Memory B cell (primary cell): ENCODE measurements at regions not wholly inside any gene's neighbourhood (a gene's known extent, or its start where the extent isn't known, plus 50 kb on each side); places are given as distances from the start of the nearest gene placed in this dataset.
"Not testable (repeated sequence)": the region's sequence is repeated elsewhere in the genome, so short reads cannot be mapped to it uniquely, and the experiment has no call there.

ENCODE experiments used
- ATAC-seq: fragments of 150-1000 bp; cut with Tn5 transposase; 2 replicates; pipeline ENCODE4 v1.10.0; 2021; ENCODE audit warnings: low read depth, mild to moderate bottlenecking, moderate library complexity
- DNase-seq, 2 donors: peaks; one replicate each; pipeline ENCODE4 v3.0.0; 2022; ENCODE audit warnings: low spot score in 2 of 2
- H3K27ac Mint-ChIP-seq: one replicate; pipeline ENCODE4 v1.8.0; 2022; ENCODE audit warnings: mild to moderate bottlenecking, moderate library complexity, mixed read lengths
- H3K27me3 Mint-ChIP-seq: one replicate; pipeline ENCODE4 v1.8.0; 2022; ENCODE audit warnings: mixed read lengths
- H3K36me3 Mint-ChIP-seq: one replicate; pipeline ENCODE4 v1.8.0; 2022; ENCODE audit warnings: mild to moderate bottlenecking, mixed read lengths
- H3K4me1 Mint-ChIP-seq: one replicate; pipeline ENCODE4 v1.8.0; 2022; ENCODE audit warnings: mixed read lengths
- H3K4me3 Mint-ChIP-seq: one replicate; pipeline ENCODE4 v1.8.0; 2022; ENCODE audit warnings: mild to moderate bottlenecking, moderate library complexity, mixed read lengths
- H3K9me3 Mint-ChIP-seq: one replicate; pipeline ENCODE4 v1.8.0; 2022; ENCODE audit warnings: mixed read lengths

- Mint-ChIP-seq H3K9me3 (peaks cover 2% of the 10 kb centered on the region), H3K27ac (no peak overlapping the region), H3K4me3 (no peak overlapping the region), H3K4me1 (no peaks in the 10 kb centered on the region), H3K27me3 (no peaks in the 10 kb centered on the region), H3K36me3 (no peaks in the 10 kb centered on the region)
- no peak for DNase-seq
- ATAC-seq: no peak
Observed at GRCh38 chr15:39030291-39031070, 465.9 kb upstream of the RASGRP1 start.

GRCh38 chr15:39031596-39031995 lies 467.0 kb upstream of the RASGRP1 start:
- DNase-seq (no peak), ATAC-seq (no peak)
- H3K9me3 Mint-ChIP-seq: peaks cover 2% of the 10 kb centered on the region
- no peaks in the 10 kb centered on the region for H3K36me3 Mint-ChIP-seq
- no peaks in the 10 kb centered on the region for H3K27me3 Mint-ChIP-seq
- H3K27ac Mint-ChIP-seq: no peak overlapping the region
- no peaks in the 10 kb centered on the region for H3K4me1 Mint-ChIP-seq
- no peak overlapping the region for H3K4me3 Mint-ChIP-seq

GRCh38 chr15:39034816-39035215 lies 470.2 kb upstream of the RASGRP1 start:
- no peak overlapping the region for H3K4me3 Mint-ChIP-seq
- peaks cover 4% of the 10 kb centered on the region for H3K9me3 Mint-ChIP-seq
- no peaks in the 10 kb centered on the region for H3K36me3 Mint-ChIP-seq
- ATAC-seq (no peak), DNase-seq (no peak)
- H3K27ac Mint-ChIP-seq: no peak overlapping the region
- no peaks in the 10 kb centered on the region for H3K27me3 Mint-ChIP-seq
- H3K4me1 Mint-ChIP-seq: no peaks in the 10 kb centered on the region

GRCh38 chr15:39037611-39038010 lies 473.0 kb upstream of the RASGRP1 start:
- H3K36me3 Mint-ChIP-seq, ATAC-seq, H3K9me3 Mint-ChIP-seq, H3K27ac Mint-ChIP-seq, H3K4me3 Mint-ChIP-seq, DNase-seq, H3K27me3 Mint-ChIP-seq, H3K4me1 Mint-ChIP-seq: not testable (repeated sequence)

- Mint-ChIP-seq H3K27ac (no peak overlapping the region), H3K9me3 (peaks cover 2% of the 10 kb centered on the region), H3K4me3 (no peak overlapping the region), H3K36me3 (no peaks in the 10 kb centered on the region), H3K4me1 (no peaks in the 10 kb centered on the region), H3K27me3 (peaks cover 6% of the 10 kb centered on the region)
- DNase-seq: no peak
- no peak for ATAC-seq
Observed at GRCh38 chr15:39040861-39041260, 476.2 kb upstream of the RASGRP1 start.

- Mint-ChIP-seq H3K4me3 (no peak overlapping the region), H3K4me1 (no peaks in the 10 kb centered on the region), H3K27me3 (peaks cover 6% of the 10 kb centered on the region), H3K27ac (no peak overlapping the region), H3K36me3 (no peaks in the 10 kb centered on the region), H3K9me3 (peaks cover 4% of the 10 kb centered on the region)
- ATAC-seq (no peak), DNase-seq (no peak)
Observed at GRCh38 chr15:39041979-39042495, 477.4 kb upstream of the RASGRP1 start.

- Mint-ChIP-seq H3K36me3 (no peaks in the 10 kb centered on the region), H3K9me3 (peaks cover 11% of the 10 kb centered on the region), H3K27me3 (no peaks in the 10 kb centered on the region), H3K4me1 (no peaks in the 10 kb centered on the region), H3K27ac (no peak overlapping the region), H3K4me3 (no peak overlapping the region)
- DNase-seq (no peak), ATAC-seq (no peak)
Observed at GRCh38 chr15:39051626-39052322, 487.2 kb upstream of the RASGRP1 start.

GRCh38 chr15:39052323-39052705 lies 487.7 kb upstream of the RASGRP1 start:
- Mint-ChIP-seq H3K4me3 (no peak overlapping the region), H3K9me3 (peaks cover 11% of the 10 kb centered on the region), H3K27ac (no peak overlapping the region), H3K27me3 (no peaks in the 10 kb centered on the region), H3K36me3 (no peaks in the 10 kb centered on the region), H3K4me1 (no peaks in the 10 kb centered on the region)
- no peak for ATAC-seq
- DNase-seq: no peak

- Mint-ChIP-seq H3K4me1 (no peaks in the 10 kb centered on the region), H3K27ac (no peak overlapping the region), H3K9me3 (peaks cover 11% of the 10 kb centered on the region), H3K36me3 (no peaks in the 10 kb centered on the region), H3K27me3 (no peaks in the 10 kb centered on the region), H3K4me3 (no peak overlapping the region)
- ATAC-seq: no peak
- no peak for DNase-seq
Observed at GRCh38 chr15:39053480-39053879, 488.9 kb upstream of the RASGRP1 start.

- Mint-ChIP-seq H3K36me3 (no peaks in the 10 kb centered on the region), H3K27me3 (no peaks in the 10 kb centered on the region), H3K9me3 (peaks cover 9% of the 10 kb centered on the region), H3K27ac (no peak overlapping the region), H3K4me1 (no peaks in the 10 kb centered on the region), H3K4me3 (no peak overlapping the region)
- DNase-seq: no peak
- ATAC-seq: no peak
Observed at GRCh38 chr15:39054128-39054732, 489.6 kb upstream of the RASGRP1 start.

GRCh38 chr15:39056357-39056756 lies 491.7 kb upstream of the RASGRP1 start:
- no peak for ATAC-seq

GRCh38 chr15:39058351-39059131 lies 493.9 kb upstream of the RASGRP1 start:
- Mint-ChIP-seq H3K4me1 (no peaks in the 10 kb centered on the region), H3K27me3 (no peaks in the 10 kb centered on the region), H3K4me3 (no peak overlapping the region), H3K9me3 (peaks cover 3% of the 10 kb centered on the region), H3K36me3 (no peaks in the 10 kb centered on the region), H3K27ac (no peak overlapping the region)
- ATAC-seq (no peak), DNase-seq (no peak)

More at GRCh38 chr15:39056357-39056756, 491.7 kb upstream of the RASGRP1 start:
- no peaks in the 10 kb centered on the region for H3K4me1 Mint-ChIP-seq
- H3K27ac Mint-ChIP-seq: no peak overlapping the region
- no peaks in the 10 kb centered on the region for H3K36me3 Mint-ChIP-seq
- H3K9me3 Mint-ChIP-seq: no peaks in the 10 kb centered on the region
- DNase-seq: no peak
- no peak overlapping the region for H3K4me3 Mint-ChIP-seq
- no peaks in the 10 kb centered on the region for H3K27me3 Mint-ChIP-seq

- H3K9me3 Mint-ChIP-seq: peaks cover 3% of the 10 kb centered on the region
- no peak overlapping the region for H3K27ac Mint-ChIP-seq
- H3K36me3 Mint-ChIP-seq: no peaks in the 10 kb centered on the region
- DNase-seq (no peak), ATAC-seq (no peak)
- H3K27me3 Mint-ChIP-seq: peaks cover 1% of the 10 kb centered on the region
- H3K4me1 Mint-ChIP-seq: no peaks in the 10 kb centered on the region
- H3K4me3 Mint-ChIP-seq: no peak overlapping the region
Observed at GRCh38 chr15:39059917-39060316, 495.3 kb upstream of the RASGRP1 start.
